Activated CD8-positive, alpha-beta memory T cell treated with anti-CD3 and anti-CD28 coated beads, Interleukin-2, amount 10 ng/mL, durations not matched to agents 7 days and 5 days (primary cell): ENCODE measurements at regions not wholly inside any gene's neighbourhood (a gene's known extent, or its start where the extent isn't known, plus 50 kb on each side); places are given as distances from the start of the nearest gene placed in this dataset.
"Not testable (repeated sequence)": the region's sequence is repeated elsewhere in the genome, so short reads cannot be mapped to it uniquely, and the experiment has no call there.

ENCODE experiments used
- ATAC-seq: fragments of 150-1000 bp; cut with Tn5 transposase; one replicate; pipeline ENCODE4 v1.10.0; 2021; ENCODE audit warnings: moderate library complexity
- CTCF ChIA-PET: fragments of 350-600 bp; sonication (Branson Sonifier 250); formaldehyde crosslinking; loops from one replicate; lab custom pipeline; 2021; ENCODE audit warnings: antibody characterized with exemption; lab: Charles Lee
- DNase-seq: peaks from one replicate; pipeline ENCODE4 v3.0.0-alpha.2; 2020
- H3K27ac Mint-ChIP-seq: one replicate; pipeline ENCODE4 v1.8.0; 2021; ENCODE audit warnings: mild to moderate bottlenecking, mixed read lengths
- H3K27me3 Mint-ChIP-seq: one replicate; pipeline ENCODE4 v1.8.0; 2021; ENCODE audit warnings: mixed read lengths
- H3K36me3 Mint-ChIP-seq: one replicate; pipeline ENCODE4 v1.8.0; 2021; ENCODE audit warnings: mild to moderate bottlenecking, mixed read lengths
- H3K4me1 Mint-ChIP-seq: one replicate; pipeline ENCODE4 v1.8.0; 2021; ENCODE audit warnings: mixed read lengths
- H3K4me3 Mint-ChIP-seq: one replicate; pipeline ENCODE4 v1.8.0; 2021; ENCODE audit warnings: mild to moderate bottlenecking, moderate library complexity, mixed read lengths
- H3K9me3 Mint-ChIP-seq: one replicate; pipeline ENCODE4 v1.8.0; 2022; ENCODE audit warnings: low read depth, mixed read lengths

DNA sequence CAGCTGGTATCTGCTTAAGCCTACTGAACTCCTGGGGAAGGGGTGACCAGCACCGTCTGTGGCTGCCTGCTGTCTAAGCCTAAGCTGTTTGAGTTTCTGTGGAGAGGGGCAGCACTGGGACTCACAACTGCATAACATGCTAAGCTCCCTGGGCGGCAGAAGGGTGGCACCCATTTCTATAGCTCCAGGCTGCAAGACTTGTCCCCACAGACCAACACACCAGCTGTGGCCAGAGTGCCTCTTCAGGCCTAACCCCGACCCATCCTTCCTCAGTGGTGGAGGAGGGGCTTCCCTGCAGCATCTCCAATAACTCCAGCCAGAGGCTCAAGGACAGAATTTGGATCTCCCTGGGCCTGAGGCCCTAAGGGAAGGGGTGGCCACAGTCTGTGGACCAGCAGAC, 464.1 kb downstream of the SEMA3D start:
- DNase-seq (no peak), ATAC-seq (no peak)
- no peaks in the 10 kb centered on the region for H3K4me1 Mint-ChIP-seq
- no peaks in the 10 kb centered on the region for H3K36me3 Mint-ChIP-seq
- no peak overlapping the region for H3K4me3 Mint-ChIP-seq
- CTCF ChIA-PET, result no interaction called here
- no peak overlapping the region for H3K27ac Mint-ChIP-seq
- no peaks in the 10 kb centered on the region for H3K27me3 Mint-ChIP-seq
- H3K9me3 Mint-ChIP-seq, result peaks cover 3% of the 10 kb centered on the region

GRCh38 chr7:84722086-84722485, 464.8 kb downstream of the SEMA3D start:
- no peaks in the 10 kb centered on the region for H3K4me1 Mint-ChIP-seq
- H3K4me3 Mint-ChIP-seq, result no peak overlapping the region
- no peaks in the 10 kb centered on the region for H3K27me3 Mint-ChIP-seq
- DNase-seq, result no peak
- H3K27ac Mint-ChIP-seq, result no peak overlapping the region
- peaks cover 5% of the 10 kb centered on the region for H3K9me3 Mint-ChIP-seq
- CTCF ChIA-PET, result no interaction called here
- H3K36me3 Mint-ChIP-seq, result no peaks in the 10 kb centered on the region
- ATAC-seq, result no peak

DNA sequence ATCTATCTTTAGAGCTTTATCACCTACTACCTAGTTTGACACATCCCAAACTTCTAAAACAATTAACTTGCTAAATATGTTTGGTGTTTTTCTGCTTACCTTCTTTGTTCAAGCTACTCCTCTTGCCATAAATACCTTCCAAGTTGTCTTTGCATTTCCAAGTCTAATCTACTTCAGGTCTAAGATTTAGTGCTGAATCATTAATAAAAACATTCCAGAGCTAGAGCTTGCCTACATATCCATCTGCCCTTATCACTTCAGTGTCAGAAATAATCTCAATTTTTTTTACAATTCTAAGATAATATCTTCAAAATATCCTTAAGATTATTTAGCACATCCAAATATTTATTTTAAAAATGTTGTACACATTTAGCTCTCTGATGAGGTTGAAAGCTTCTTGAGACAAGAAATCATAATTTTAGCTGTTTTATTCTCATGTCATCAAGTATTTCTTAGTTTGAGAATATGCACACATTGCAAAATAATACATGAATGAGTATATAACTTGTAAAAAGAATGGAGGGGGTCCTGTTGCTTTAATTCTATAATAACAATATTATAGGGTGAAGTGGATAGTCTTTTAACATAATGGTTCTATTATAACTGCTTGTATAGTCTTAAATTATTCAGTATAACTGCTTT, 466.3 kb downstream of the SEMA3D start:
- Mint-ChIP-seq H3K9me3 (peaks cover 5% of the 10 kb centered on the region), H3K36me3 (no peaks in the 10 kb centered on the region), H3K4me3 (no peak overlapping the region), H3K4me1 (no peaks in the 10 kb centered on the region), H3K27ac (no peak overlapping the region), H3K27me3 (no peaks in the 10 kb centered on the region)
- DNase-seq, result no peak
- CTCF ChIA-PET, result no interaction called here
- ATAC-seq, result no peak

- H3K27ac Mint-ChIP-seq, result no peak overlapping the region
- CTCF ChIA-PET, result no interaction called here
Measured at GRCh38 chr7:84714765-84715164, 472.1 kb downstream of the SEMA3D start.

GRCh38 chr7:84712374-84713121, 474.3 kb downstream of the SEMA3D start:
- CTCF ChIA-PET, result no interaction called here
- Mint-ChIP-seq H3K36me3 (no peaks in the 10 kb centered on the region), H3K27me3 (no peaks in the 10 kb centered on the region), H3K27ac (no peak overlapping the region), H3K9me3 (peaks cover 5% of the 10 kb centered on the region), H3K4me1 (no peaks in the 10 kb centered on the region), H3K4me3 (no peak overlapping the region)
- ATAC-seq (no peak), DNase-seq (no peak)

More at GRCh38 chr7:84714765-84715164, 472.1 kb downstream of the SEMA3D start:
- H3K36me3 Mint-ChIP-seq, result no peaks in the 10 kb centered on the region
- no peaks in the 10 kb centered on the region for H3K4me1 Mint-ChIP-seq
- no peak for DNase-seq
- H3K4me3 Mint-ChIP-seq, result no peak overlapping the region
- H3K27me3 Mint-ChIP-seq, result no peaks in the 10 kb centered on the region
- no peak for ATAC-seq
- H3K9me3 Mint-ChIP-seq, result peaks cover 5% of the 10 kb centered on the region

- H3K27me3 Mint-ChIP-seq, H3K27ac Mint-ChIP-seq, CTCF ChIA-PET, H3K4me1 Mint-ChIP-seq, DNase-seq, H3K36me3 Mint-ChIP-seq, H3K9me3 Mint-ChIP-seq, H3K4me3 Mint-ChIP-seq, ATAC-seq: not testable (repeated sequence)
Measured at GRCh38 chr7:84710538-84710937, 476.3 kb downstream of the SEMA3D start.

DNA sequence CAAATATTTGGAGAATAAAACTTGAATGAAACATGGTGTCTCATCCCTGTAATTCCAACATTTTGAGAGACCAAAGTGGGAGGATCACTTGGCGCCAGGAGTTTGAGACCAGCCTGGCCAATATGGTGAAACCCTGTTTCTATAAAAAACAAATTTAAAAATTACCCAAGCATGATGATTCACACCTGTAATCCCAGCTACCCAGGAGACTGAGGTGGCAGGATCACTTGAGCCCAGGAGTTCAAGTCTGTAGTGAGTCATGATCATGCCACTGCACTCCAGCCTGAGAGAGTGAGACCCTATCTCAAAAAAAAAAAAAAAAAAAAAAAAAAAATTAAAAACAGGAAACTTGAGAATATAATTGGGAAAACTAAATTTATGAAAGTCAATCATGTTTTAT, 481.1 kb downstream of the SEMA3D start:
- Mint-ChIP-seq H3K36me3 (no peaks in the 10 kb centered on the region), H3K4me1 (no peaks in the 10 kb centered on the region), H3K4me3 (no peak overlapping the region), H3K9me3 (peaks cover 3% of the 10 kb centered on the region), H3K27ac (no peak overlapping the region), H3K27me3 (no peaks in the 10 kb centered on the region)
- ATAC-seq, result no peak
- CTCF ChIA-PET, result no interaction called here
- no peak for DNase-seq

- CTCF ChIA-PET, result no interaction called here
Measured at GRCh38 chr7:84705079-84705478, 481.8 kb downstream of the SEMA3D start.

DNA sequence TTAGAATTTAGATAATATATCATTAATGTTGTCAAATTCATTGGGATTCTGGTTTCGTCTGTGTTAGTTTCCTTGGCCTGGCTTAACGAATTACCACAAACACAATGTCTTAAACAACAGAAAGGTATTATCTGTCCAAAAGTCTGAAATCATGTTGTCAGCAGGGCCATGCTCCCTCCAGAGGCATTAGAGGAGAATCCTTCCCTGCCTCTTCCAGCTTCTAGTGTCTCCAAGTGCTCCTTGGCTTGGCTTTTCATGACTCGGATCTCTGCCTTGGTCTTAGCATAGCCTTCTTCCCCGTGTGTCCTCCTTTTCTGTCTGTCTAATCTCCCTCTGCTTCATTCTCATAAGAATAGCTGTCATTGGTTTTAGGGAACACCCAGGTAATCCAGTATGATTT, 482.5 kb downstream of the SEMA3D start:
- Mint-ChIP-seq H3K9me3 (peaks cover 3% of the 10 kb centered on the region), H3K27me3 (no peaks in the 10 kb centered on the region), H3K4me1 (no peaks in the 10 kb centered on the region), H3K36me3 (no peaks in the 10 kb centered on the region), H3K4me3 (no peak overlapping the region), H3K27ac (no peak overlapping the region)
- ATAC-seq, result no peak
- CTCF ChIA-PET, result no interaction called here
- no peak for DNase-seq

More at GRCh38 chr7:84705079-84705478, 481.8 kb downstream of the SEMA3D start:
- no peak for ATAC-seq
- DNase-seq, result no peak
- Mint-ChIP-seq H3K36me3 (no peaks in the 10 kb centered on the region), H3K9me3 (peaks cover 3% of the 10 kb centered on the region), H3K27me3 (no peaks in the 10 kb centered on the region), H3K27ac (no peak overlapping the region), H3K4me1 (no peaks in the 10 kb centered on the region), H3K4me3 (no peak overlapping the region)

DNA sequence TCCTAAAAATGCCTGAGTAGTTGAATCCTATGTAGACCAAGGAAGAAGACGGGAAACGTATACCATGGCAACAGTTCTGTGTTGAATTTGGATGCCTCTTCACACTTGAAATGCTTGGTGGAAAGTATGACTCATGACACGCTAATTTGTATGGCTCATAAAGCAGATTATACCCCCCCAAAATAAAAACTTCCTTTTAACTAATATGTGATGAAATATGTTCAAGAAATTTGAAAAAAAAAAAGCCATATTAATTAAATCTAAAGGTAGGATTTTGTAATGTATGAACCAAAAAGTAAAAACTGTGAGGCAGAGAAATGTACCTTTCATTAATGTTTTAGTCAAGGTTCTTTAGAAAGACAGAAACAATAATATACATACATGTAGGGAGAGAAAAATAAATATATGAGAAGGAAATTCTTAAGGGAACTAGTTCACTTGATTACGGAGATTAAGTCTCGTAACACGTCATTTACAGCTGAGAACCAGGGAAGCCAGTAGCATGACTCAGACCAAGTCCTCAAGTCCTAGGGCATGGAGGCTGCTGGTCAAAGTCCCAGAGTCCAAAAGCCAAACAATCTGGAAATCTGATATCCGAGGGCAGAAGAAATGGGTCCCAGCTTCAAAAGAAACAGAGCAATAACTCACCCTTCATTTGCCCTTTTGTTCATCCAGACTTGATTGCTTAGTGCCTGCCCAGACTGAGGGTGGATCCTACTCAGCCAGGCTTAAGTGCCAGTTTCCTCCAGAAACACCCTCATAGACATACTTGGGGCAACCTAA, 485.1 kb downstream of the SEMA3D start:
- Mint-ChIP-seq H3K27ac (no peak overlapping the region), H3K4me3 (no peak overlapping the region), H3K36me3 (no peaks in the 10 kb centered on the region), H3K4me1 (no peaks in the 10 kb centered on the region), H3K27me3 (no peaks in the 10 kb centered on the region), H3K9me3 (peaks cover 3% of the 10 kb centered on the region)
- CTCF ChIA-PET, result no interaction called here
- DNase-seq (no peak), ATAC-seq (no peak)

- DNase-seq, result no peak
- Mint-ChIP-seq H3K27ac (no peak overlapping the region), H3K27me3 (no peaks in the 10 kb centered on the region), H3K9me3 (peaks cover 3% of the 10 kb centered on the region), H3K4me3 (no peak overlapping the region), H3K36me3 (no peaks in the 10 kb centered on the region), H3K4me1 (no peaks in the 10 kb centered on the region)
- no peak for ATAC-seq
- CTCF ChIA-PET, result no interaction called here
Measured at GRCh38 chr7:84700563-84701370, 486.1 kb downstream of the SEMA3D start.

- no peak for ATAC-seq
- no peak for DNase-seq
- CTCF ChIA-PET, result no interaction called here
- no peak overlapping the region for H3K4me3 Mint-ChIP-seq
- no peak overlapping the region for H3K27ac Mint-ChIP-seq
- H3K36me3 Mint-ChIP-seq, result no peaks in the 10 kb centered on the region
- no peaks in the 10 kb centered on the region for H3K4me1 Mint-ChIP-seq
- no peaks in the 10 kb centered on the region for H3K27me3 Mint-ChIP-seq
- no peaks in the 10 kb centered on the region for H3K9me3 Mint-ChIP-seq
Measured at GRCh38 chr7:84697506-84697905, 489.4 kb downstream of the SEMA3D start.

GRCh38 chr7:84693483-84693882, 493.4 kb downstream of the SEMA3D start:
- Mint-ChIP-seq H3K27ac (no peak overlapping the region), H3K4me3 (no peak overlapping the region), H3K27me3 (no peaks in the 10 kb centered on the region), H3K9me3 (peaks cover 7% of the 10 kb centered on the region), H3K4me1 (no peaks in the 10 kb centered on the region), H3K36me3 (no peaks in the 10 kb centered on the region)
- DNase-seq, result no peak
- CTCF ChIA-PET, result no interaction called here
- no peak for ATAC-seq
